Stimulated activated naive CD8-positive, alpha-beta T cell treated with anti-CD3 and anti-CD28 coated beads, Interleukin-15, Interleukin-2, amounts not matched to agents 100 U/mL and 50 U/mL, for 24 hours (primary cell): ENCODE measurements at regions not wholly inside any gene's neighbourhood (a gene's known extent, or its start where the extent isn't known, plus 50 kb on each side); places are given as distances from the start of the nearest gene placed in this dataset.
"Not testable (repeated sequence)": the region's sequence is repeated elsewhere in the genome, so short reads cannot be mapped to it uniquely, and the experiment has no call there.

Experiments used
- ATAC-seq: fragments of 150-1000 bp; cut with Tn5 transposase; one replicate; pipeline ENCODE4 v1.10.0; 2021
- DNase-seq: peaks from one replicate; pipeline ENCODE4 v3.0.0; 2021

DNA sequence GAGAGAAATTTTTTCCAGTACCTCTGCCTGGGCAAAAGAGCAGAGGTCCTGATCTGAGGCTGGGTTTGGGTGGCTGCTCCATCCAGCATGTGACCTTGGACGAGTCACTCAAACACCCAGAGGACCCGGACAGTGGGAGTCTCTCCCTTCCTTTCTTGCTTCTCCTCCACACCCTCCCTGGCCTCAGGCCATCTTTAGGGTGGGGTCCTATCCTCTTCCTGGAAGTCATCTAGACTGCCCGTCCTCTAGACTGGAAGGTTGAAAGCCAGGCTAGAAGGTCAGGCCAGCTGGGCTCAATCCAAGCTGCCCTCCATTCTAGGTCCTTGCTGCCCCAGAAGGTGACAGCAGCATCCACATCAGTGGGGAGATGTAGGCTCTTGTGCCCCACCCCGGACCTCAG lies 599.5 kb downstream of the MATN1 start:
- ATAC-seq (no peak), DNase-seq (no peak)

DNA sequence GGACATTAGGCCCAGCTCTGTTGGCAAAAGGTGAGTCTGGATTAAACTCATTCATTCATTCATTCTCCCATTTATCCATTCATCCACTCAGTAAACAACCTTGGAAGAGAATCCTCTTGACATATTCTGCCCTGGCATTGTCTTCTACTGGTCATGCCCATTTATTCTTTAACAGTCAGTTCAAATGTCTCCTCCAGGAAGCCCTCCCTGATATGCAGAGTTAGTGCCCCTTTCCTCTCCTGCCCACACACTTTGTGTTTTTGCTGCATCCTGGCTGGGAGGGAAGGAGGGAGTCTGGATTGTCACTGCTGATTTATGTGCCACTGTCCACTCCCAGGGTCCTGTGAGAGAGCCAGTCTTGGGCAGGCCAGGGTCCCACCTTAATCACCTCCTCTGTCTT lies 600.3 kb downstream of the MATN1 start:
- DNase-seq (no peak), ATAC-seq (no peak)

DNA sequence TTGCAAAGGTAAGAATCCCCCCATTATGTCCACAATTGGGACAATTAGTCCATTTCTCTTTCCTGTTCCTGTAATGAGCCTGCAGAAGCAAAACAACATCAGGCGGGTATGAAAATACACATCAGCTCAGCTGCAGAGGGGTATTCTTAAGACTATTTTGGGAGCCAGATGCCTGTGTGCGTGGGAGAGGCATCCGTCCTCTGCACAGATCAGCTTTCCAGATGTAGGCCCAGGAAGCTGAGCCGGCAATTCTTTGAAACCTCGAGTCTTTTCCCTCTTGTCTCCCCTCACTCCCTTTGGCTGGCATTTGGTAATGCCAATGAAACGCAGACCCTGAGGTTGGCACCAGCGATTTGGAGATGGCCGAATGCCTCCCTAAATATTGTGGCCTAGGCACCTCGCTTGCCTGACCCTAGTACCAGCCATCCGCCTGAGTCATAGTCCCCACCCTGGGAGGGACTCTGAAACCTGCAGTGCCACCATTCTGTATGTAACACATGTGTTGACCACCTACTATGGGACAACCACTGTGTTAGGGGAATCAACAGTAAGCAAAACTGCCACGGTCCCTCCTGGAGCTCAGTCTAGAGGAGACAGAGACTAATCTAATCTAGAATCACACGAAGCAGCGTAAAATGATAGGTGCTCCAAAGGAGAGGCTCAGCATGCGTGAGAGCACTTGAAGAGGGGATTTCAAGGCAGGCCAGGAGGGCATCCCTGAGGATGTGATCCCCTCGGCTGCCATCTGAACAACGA lies 603.0 kb downstream of the MATN1 start:
- DNase-seq: no peak
- no peak for ATAC-seq

DNA sequence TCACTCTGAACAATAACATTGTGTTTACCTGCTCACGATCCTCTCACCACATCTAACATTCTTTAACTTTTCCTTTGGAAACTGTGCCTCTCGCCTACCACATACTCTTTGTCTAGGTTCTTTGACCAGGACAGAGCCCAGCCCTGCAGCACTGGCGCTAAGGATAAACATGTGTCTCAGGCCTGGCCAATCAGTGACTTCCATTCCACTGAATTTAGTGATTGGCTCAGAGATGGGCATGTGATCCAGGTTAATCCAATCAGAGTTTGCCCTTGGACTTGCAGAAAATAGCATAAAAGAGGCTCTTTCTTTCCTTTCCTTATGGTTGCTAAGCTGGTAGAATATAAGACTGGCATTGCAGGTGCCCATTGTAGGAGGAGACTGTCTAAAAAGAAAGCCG lies 605.7 kb downstream of the MATN1 start:
- ATAC-seq (no peak), DNase-seq (no peak)

DNA sequence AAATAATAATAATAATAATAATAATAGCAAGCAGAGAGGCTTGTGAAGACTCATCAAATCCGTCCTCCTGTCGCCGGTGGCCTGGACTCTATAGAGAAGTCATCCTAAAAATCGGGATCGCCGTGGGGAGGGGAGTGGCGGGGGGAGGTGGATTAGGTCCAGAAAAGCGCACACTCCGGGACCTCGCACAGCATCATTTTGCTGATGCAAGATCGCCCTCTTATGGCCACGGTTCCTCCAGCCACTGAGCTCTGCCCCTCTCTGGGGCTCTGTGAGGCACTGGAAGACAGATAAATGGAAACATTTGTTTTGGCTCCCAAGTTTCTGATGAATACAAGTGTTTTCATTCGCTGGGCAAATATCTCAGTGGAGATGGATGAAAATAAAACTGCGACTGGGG lies 612.0 kb downstream of the MATN1 start:
- DNase-seq (peak; percentile 29), ATAC-seq (peak; percentile 23)

DNA sequence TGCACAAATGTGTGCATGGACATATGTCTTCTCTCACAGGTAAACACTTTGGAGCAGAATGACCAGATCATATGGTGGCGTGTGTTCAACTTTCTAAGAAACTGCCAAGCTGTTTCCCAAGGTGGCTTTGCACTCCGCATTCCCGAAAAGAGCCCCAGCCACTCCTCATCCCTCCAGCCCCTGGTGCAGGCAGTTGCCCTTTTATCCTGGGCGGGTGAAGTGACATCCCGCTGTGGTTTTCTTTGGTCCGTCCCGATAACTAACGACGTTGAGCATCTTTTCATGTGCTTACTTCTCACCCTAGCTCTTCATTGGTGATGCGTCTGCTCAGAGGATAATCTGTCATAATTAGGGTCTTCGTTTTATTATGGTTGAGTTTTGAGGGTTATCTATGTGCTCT lies 612.5 kb downstream of the MATN1 start:
- no peak for DNase-seq
- no peak for ATAC-seq

DNA sequence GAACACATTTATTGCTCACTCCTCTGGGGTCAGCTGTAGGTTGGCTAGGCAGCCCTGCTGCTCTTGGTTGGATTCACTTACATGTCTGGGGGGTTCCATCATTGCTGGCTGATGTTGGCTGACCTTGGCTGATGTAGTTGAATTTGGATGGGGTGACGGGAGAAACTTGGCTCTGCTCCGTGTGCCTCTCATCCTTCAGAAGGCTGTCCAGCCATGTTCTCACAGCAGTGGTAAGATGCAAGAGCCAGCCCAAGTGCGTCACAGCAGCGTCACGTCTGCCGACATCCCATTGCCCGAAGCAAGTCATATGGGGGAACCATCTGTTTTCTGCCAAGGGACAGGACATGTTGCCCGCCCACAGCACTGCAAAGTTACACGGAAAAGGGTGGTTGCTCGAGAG lies 613.5 kb downstream of the MATN1 start:
- no peak for ATAC-seq

DNA sequence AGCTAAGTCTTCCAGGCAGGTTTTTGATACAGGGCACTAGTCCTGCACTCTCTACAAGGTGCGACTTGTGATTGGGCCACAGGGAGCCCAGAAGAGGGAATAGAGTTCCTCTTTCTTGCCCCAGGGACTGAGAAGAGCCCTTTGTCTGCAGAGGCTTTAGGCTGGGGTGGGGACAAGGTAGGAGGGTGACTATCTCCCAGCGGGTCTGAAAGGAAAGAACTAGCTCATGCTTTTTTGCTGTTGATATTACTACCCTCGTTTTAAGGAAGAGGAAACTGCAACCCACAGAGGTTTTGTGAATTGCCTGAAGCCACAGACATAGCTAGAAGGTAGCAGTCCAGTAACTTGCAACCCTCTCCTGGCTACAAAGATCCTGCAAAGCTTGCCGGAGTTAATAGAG lies 615.2 kb downstream of the MATN1 start:
- ATAC-seq (no peak), DNase-seq (no peak)

More for the DNA sequence above, 613.5 kb downstream of the MATN1 start:
- DNase-seq: no peak

DNA sequence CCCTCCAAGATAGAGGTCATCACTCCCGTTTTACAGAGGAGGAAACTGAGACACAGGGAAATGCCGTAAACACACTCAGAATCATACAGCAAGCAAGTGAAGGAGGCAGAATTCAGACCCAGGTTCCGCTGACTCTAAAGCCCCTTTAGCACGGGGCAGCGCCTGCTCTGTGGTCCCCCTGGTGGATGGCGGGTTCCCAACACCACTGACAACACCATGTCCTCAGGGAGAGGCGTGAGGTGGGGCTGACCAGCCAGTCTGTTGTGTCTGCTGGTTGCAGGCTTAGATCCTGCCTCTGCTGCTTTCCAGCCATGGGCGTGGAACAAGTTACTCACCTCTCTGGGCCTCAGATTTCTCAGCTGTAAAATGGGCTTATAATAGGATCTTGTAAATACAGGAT lies 617.3 kb downstream of the MATN1 start:
- DNase-seq (peak; percentile 12), ATAC-seq (no peak)

DNA sequence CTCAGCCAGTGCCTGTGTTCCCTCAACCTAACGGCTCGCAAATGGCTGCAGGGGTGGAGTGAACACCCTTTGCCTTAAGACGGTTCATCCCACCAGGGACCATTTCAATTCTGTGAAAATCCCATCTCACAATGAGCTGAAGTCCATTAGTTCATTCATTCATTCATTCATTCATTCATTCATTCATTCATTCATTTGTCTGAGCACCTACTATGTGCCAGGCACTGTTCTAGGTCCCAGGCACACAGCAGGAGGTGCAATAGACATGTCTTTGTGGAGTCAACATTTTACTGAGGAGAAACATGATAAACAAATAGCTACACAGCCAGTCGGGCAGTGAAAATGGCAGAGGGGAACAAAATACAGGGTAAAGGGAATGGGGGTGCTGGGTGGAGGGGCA lies 618.8 kb downstream of the MATN1 start:
- ATAC-seq (no peak), DNase-seq (no peak)

DNA sequence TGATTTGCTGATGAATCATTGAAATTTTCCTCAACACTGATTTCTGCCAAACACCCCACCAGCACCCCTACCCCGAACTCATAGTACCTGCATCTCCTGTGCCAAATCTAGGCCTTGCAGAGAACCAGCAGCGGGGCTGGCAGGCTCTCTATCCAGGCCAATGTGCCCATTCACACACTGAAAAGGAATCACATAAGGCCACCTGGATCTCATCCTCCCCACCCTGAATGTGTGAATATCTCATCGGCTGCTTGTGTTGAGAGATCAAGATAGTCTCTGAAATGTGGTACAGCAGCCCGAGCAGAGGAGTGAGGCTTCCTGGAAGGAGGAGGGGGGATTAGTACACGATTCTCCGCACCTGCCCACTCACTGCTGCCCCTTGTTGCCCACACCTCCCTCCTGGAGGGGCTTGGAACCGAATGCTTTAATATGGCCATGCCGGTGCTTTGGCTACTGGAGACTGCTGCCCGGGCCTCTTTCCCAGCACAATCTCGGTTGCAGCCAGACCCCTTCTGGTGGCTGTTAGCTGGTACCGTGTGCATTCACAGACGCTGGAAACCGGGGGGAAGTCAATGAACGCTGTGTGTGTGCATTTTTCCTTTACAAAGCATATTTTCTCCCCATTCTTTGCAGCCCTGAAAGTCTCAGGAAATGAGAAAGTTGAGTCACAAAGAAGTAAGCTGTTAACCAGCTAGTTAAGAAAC lies 619.5 kb downstream of the MATN1 start:
- no peak for DNase-seq
- no peak for ATAC-seq

DNA sequence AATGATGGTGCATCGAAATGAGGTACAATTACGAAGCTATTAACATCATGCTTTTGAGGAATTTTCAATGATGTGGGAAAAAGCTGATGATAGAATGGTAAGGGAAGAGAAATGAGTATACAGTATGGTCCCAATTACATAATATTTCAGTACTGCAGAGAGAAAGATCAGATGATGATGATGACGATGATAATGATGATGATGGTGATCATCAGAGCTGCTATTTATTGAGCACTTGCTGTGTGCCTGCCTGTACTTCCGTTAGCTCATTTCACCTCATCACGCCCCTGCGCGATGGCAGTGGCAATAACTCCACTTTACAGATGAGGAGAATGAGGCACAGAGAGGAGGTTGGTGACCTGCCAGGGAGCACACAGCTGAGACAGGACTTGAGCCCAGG lies 620.8 kb downstream of the MATN1 start:
- no peak for ATAC-seq
- no peak for DNase-seq

DNA sequence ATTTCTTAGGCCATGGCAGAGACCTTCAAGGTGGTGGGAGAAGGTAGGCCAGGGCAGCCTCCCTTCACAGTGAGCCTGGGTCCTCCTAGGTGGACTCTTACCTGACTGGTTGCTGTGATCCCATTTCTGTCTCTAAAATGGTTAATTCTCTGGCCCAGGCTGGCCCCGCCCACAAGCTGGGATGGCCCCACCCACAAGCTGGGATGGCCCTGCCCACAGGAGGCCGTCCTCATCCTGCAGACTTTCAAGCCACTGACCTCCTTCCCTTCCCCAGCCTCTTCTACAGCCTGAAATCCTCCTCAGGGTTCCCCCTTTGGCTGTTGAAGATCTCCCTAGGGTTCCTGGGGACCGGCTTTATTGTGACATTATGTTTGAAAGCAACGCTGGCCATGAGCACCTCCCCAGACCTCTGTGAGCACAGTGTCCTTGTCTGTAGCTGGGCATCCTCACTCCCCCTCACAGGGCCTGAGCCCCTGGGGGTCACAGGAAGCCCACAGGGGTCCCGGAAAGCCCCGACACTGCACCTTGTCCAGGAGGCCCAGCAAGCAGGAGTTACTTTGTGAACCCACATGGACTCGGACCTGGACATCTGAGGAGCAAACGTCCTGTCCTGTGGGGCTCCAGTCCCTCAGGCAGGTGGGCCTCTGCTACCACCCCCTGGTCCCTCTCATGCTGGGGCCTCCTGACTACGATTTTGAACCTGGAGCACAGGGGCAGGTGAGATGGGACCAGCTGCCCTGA lies 621.7 kb downstream of the MATN1 start:
- no peak for DNase-seq
- ATAC-seq: no peak

DNA sequence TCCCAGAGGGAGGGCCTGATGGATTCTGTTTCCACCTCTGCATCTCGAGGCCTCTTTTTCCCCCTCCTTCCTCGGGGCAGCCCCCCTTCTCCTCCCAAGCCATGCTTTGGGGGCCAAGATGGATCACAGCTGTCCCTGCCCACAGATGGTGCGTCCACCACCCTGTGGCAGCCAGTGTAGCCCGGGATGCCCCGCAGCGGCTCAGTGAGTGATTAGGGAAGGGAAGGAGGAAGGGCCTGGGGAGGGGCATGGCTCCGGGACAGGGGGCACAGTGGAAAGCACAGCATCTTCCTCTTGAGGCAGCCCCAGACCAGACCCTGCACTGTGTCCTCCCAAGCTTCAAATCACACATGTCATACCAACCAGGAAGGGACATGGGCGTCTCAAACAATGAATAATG lies 622.4 kb downstream of the MATN1 start:
- no peak for DNase-seq
- no peak for ATAC-seq

DNA sequence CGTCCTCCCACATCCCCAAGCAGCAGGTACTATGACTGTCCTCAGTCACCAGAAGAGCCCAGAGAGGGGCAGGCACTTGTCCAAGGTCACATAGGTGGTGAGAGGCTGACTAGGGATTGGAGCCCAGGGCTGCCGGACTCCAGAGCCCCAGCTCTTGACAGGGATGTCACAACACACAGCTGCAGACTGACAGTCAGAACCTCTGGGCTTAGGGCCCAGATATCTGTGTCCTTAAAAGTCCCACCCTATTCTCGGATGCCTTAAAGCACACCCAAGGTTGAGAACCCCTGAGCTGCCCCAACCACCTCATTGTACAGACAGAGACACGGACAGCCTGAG lies 622.9 kb downstream of the MATN1 start:
- DNase-seq (no peak), ATAC-seq (no peak)

DNA sequence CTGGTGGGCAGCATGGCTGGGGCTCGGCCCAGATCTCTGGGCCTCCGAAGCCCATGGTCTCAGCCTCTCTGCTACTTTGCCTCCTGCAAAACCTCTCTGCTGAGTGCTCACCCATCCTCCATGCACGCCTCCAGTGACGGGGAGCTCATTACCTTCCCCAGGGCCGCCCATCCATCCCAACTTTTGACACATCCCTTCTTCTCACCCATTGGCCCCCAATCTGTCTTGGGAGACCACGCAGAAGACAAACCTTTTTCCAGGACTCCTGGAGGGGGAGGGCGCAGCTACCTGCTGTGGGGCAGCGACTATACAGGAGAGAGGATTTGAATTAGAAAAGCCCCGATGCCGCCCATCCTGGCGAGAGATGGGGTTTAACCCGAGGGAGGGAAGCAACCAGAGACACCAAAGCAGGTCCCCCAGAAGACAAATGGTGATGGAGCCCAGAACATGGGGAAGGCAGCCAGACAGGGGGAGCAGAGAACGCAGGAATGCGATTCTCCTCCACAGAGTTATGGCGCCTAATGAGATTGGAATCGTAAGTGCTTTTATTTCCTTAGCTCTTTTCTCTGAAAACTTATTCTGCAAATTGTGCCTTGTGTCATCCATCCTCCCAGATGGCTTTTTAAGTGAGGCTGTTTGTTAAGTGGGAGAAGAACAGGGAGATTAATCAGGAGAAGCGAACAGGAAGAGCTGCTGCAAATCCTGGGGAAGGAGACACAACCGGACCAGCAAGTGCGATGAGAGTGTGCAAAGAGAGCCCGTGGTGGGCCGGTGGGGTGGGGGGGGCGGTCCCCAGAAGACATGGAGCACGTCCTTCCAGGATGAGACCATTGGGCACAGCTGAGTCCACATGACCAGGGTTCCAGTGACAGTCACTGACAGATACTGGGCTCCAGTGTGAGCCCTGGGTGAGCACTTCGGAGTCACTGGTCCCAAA lies 623.5 kb downstream of the MATN1 start:
- DNase-seq: no peak
- no peak for ATAC-seq

DNA sequence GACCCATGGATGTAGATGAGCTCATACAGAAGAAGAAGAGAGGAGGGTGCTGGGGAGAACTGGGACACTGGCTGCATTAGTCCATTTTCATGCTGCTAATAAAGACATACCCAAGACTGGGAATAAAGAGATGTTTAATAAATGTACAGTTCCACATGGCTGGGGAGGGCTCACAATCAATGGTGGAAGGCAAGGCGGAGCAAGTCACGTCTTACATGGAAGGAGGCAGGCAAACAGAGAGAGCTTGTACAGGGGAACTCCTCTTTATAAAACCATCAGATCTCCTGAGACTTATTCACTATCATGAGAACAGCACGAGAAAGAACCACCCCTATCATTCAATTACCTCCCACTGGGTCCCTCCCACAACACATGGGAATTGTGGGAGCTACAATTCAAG lies 625.5 kb downstream of the MATN1 start:
- DNase-seq: not testable (repeated sequence)

DNA sequence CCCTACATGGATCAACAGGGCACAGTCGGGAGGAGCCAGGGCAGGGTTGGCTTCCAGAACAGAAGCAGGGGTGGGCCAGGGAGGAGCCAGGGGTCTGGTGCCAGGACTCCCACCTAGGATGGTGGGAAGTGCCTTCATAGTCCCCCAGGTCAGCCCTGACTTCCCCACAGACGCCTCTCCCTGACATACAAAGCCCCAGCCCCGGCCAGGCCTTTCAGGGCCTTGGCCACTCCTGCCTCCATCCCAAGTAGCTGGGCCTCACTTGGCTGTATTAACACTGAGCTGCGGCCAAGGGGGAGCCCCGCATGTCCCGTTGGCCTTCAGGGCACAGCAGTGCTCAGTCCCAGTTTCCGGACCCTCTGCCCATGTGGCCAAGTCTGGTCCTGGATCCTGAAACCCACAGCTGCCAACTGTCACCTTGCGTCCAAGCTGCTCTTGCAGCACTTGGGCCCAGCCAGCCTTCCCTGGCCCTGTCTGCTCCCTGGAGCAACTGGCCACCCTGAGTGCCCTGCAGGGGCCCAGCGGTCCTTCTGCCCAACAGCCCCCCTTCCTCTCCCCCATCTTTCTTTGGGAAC lies 627.8 kb downstream of the MATN1 start:
- no peak for DNase-seq
- ATAC-seq: no peak

More for the DNA sequence above, 625.5 kb downstream of the MATN1 start:
- not testable (repeated sequence) for ATAC-seq

DNA sequence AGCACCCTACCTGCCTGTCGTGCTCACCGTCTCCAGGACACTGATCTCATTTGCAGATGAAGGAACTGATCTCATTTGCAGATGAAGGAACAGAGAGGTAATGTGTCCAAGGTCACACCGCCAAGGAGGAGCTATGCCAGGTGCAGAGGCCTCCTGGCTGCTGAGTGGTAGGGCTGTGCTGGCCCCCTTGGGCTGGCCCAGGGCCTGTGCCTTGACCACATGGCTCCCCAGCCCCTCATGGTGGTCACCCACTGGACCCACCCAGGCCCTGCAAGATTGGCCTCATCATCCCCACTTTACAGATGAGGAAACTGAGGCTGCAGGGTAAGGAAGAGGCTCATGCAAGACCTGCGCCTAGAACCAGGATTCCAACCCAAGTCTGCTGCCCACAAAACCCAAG lies 628.3 kb downstream of the MATN1 start:
- ATAC-seq: no peak
- no peak for DNase-seq

DNA sequence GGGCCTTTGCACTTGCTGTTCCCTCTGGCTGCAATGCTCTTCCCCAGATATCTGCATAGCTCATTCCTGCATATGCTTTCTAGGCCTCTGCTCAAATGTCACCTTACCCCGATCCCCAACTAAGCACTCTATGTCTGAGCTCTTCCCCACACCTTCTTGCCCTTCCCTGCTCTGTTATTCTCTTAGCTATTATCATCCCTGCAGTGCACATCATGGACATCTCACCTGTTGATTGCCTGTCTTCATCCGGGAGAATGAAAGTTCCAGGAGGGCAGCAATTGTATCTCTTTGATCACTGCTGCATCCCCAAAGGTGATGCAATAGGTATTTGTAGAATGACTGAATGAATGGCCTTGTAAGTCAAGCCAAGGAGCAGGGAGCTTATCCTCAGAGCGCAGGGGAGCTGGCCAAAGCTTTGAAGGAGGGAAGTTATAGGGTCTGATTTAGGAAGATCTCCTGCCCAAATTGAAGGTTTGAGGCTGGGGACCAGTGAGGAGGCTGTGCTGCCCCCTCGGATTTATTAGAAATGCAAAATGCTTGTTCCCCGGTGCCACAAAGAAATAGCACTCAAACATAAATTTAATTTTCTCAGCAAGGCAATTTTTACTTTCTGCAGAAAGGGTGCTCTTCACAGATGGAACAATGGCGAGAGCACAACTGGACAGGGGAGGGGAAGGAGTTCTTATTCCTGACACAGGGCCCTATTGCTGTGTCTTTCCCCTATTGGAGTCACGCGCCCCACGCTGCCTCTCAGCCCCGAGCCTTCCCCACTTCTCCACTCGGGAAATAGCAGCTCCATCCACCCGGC lies 631.1 kb downstream of the MATN1 start:
- ATAC-seq (no peak), DNase-seq (no peak)
